ENCODE measurements at regions not wholly inside any gene's neighbourhood (a gene's known extent, or its start where the extent isn't known, plus 50 kb on each side); places are given as distances from the start of the nearest gene placed in this dataset.

- no peak for DNase-seq
- Mint-ChIP-seq H3K36me3 (ENCODE audit: low read depth) (no peaks in the 10 kb centered on the region), H3K9me3 (no peaks in the 10 kb centered on the region; the same call in 1 of the 2 replicates), H3K27ac (no peak overlapping the region), H3K27me3 (ENCODE audit: insufficient read depth) (no peaks in the 10 kb centered on the region), H3K4me3 (no peak overlapping the region), H3K4me1 (ENCODE audit: low read depth) (no peaks in the 10 kb centered on the region)
- no peak for TF ChIP-seq CTCF (IDR thresholded peaks at IDR 0.05)
These were observed 782.5 kb upstream of the CDH10 start for GRCh38 chr5:25427240-25427639.

GRCh38 chr5:25423271-25423670 lies 778.5 kb upstream of the CDH10 start:
- no peaks in the 10 kb centered on the region for H3K4me1 Mint-ChIP-seq (ENCODE audit: low read depth)
- TF ChIP-seq CTCF (IDR thresholded peaks at IDR 0.05) = no peak
- DNase-seq = no peak
- no peak overlapping the region for H3K4me3 Mint-ChIP-seq
- no peaks in the 10 kb centered on the region for H3K27me3 Mint-ChIP-seq (ENCODE audit: insufficient read depth)
- no peak overlapping the region for H3K27ac Mint-ChIP-seq
- no peaks in the 10 kb centered on the region; the same call in 1 of the 2 replicates for H3K9me3 Mint-ChIP-seq
- H3K36me3 Mint-ChIP-seq (ENCODE audit: low read depth) = no peaks in the 10 kb centered on the region

DNA sequence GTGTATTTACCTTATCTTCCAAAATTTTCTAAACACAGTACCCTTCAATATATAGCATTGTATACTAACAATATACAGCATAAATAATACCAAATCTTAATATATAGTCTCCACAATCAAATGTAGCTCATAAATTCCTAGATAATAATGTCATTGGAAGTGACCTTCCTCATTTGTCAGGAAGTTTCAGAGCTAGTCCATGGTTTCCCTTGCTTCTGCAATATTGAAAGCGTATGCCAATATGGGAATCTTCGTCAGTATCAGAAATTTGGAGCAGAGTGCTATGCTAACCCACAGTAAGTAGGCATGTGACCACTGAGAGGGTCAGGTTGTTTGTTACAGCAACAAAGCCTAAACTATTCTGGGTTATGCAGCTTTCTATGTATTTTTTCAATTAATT lies 774.9 kb upstream of the CDH10 start:
- no peak for DNase-seq
- Mint-ChIP-seq H3K9me3 (peaks cover 17% of the 10 kb centered on the region), H3K27me3 (ENCODE audit: insufficient read depth) (no peaks in the 10 kb centered on the region), H3K36me3 (ENCODE audit: low read depth) (no peaks in the 10 kb centered on the region), H3K4me3 (no peak overlapping the region), H3K27ac (no peak overlapping the region), H3K4me1 (ENCODE audit: low read depth) (no peaks in the 10 kb centered on the region)
- TF ChIP-seq CTCF (IDR thresholded peaks at IDR 0.05) = no peak

GRCh38 chr5:25418978-25419377 lies 774.2 kb upstream of the CDH10 start:
- Mint-ChIP-seq H3K36me3 (ENCODE audit: low read depth) (no peaks in the 10 kb centered on the region), H3K4me1 (ENCODE audit: low read depth) (no peaks in the 10 kb centered on the region)

DNA sequence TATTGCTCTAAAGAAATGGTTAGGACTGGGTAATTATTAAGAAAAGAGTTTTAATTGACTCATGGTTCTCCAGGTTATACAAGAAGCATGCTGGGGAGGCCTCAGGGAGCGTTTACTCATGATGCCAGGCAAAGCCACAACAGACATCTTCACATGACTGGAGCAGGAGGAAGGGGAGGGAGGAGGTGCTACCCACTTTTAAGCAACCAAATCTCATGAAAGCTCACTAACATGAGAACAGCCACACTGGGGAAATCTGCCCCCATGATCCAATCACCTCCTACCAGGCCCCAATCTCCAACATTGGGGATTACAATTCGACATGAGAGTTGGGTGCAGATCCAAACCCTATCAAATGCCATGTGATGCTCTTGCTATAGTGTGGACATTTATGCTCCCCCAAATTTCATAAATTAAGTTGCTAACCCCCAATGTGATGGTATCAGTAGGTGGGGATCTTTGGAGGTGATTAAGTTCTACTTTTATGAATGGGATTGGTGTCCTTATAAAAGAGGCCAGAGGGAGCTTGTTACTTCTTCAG lies 773.6 kb upstream of the CDH10 start:
- H3K27ac Mint-ChIP-seq = no peak overlapping the region
- peaks cover 18% of the 10 kb centered on the region for H3K9me3 Mint-ChIP-seq
- H3K4me3 Mint-ChIP-seq = no peak overlapping the region
- H3K27me3 Mint-ChIP-seq (ENCODE audit: insufficient read depth) = no peaks in the 10 kb centered on the region
- H3K36me3 Mint-ChIP-seq (ENCODE audit: low read depth) = no peaks in the 10 kb centered on the region
- TF ChIP-seq CTCF (IDR thresholded peaks at IDR 0.05) = no peak
- no peaks in the 10 kb centered on the region for H3K4me1 Mint-ChIP-seq (ENCODE audit: low read depth)
- DNase-seq = no peak

More at GRCh38 chr5:25418978-25419377, 774.2 kb upstream of the CDH10 start:
- no peaks in the 10 kb centered on the region for H3K27me3 Mint-ChIP-seq (ENCODE audit: insufficient read depth)
- no peak for TF ChIP-seq CTCF (IDR thresholded peaks at IDR 0.05)
- H3K27ac Mint-ChIP-seq = no peak overlapping the region
- H3K4me3 Mint-ChIP-seq = no peak overlapping the region
- no peak for DNase-seq
- H3K9me3 Mint-ChIP-seq = peaks cover 18% of the 10 kb centered on the region

DNA sequence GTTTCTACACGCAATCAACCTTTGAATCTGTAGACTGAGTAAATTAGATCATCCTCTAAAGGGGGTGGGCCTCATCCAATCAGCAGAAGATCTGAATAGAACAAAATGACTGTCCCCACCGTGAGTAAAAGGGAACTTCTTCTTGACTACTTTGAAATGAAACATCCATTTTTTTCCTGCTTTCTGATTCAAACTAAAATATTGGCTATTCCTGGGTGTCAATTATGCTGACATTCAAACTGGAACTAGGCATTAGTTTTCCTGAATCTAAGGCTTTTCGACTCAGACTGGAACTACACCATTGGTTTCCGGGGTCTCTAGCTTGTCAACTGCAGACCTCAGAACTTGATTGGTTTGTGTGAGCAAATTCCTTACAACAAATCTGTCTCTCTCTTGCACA lies 772.2 kb upstream of the CDH10 start:
- Mint-ChIP-seq H3K4me3 (no peak overlapping the region), H3K4me1 (ENCODE audit: low read depth) (no peaks in the 10 kb centered on the region), H3K27ac (no peak overlapping the region), H3K36me3 (ENCODE audit: low read depth) (no peaks in the 10 kb centered on the region), H3K9me3 (peaks cover 21% of the 10 kb centered on the region; the same call in 1 of the 2 replicates), H3K27me3 (ENCODE audit: insufficient read depth) (no peaks in the 10 kb centered on the region)
- DNase-seq = no peak
- TF ChIP-seq CTCF (IDR thresholded peaks at IDR 0.05) = no peak
